Panc1 (cell line): ENCODE measurements at regions not wholly inside any gene's neighbourhood (a gene's known extent, or its start where the extent isn't known, plus 50 kb on each side); places are given as distances from the start of the nearest gene placed in this dataset.

Experiments
- POLR2AphosphoS5 ChIP-seq: IDR thresholded peaks from 2 replicates; pipeline ENCODE4 v1.6.1; 2012; ENCODE audit warnings: mild to moderate bottlenecking, low read depth, low read length, moderate library complexity
- TF ChIP-seq, protein P1 (sequence below): fragments of 450-650 bp; IDR thresholded peaks from 2 replicates; pipeline ENCODE4 v1.5.1; 2017; ENCODE audit warnings: mild to moderate bottlenecking

DNA sequence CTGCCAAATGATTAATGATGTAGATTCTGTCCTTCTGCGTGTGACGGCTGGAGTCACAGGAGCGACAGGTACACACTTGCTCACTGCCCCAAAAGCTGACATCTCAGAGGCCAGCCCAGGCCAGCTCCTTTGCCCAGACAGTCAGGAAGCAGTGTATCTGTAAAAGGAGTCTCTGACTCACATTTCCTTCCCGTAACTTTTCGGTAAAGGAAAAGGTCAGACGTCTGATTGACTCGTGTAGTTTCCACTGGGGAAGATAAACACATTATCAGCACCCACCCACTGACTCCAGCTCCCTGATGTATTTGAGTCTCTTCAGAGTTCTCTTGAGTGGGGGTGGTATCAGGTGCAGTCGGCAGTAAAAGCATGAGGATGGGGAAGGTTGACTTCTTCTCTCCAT lies 64.4 kb upstream of the WWC1 start:
- TF ChIP-seq, protein P1, sequence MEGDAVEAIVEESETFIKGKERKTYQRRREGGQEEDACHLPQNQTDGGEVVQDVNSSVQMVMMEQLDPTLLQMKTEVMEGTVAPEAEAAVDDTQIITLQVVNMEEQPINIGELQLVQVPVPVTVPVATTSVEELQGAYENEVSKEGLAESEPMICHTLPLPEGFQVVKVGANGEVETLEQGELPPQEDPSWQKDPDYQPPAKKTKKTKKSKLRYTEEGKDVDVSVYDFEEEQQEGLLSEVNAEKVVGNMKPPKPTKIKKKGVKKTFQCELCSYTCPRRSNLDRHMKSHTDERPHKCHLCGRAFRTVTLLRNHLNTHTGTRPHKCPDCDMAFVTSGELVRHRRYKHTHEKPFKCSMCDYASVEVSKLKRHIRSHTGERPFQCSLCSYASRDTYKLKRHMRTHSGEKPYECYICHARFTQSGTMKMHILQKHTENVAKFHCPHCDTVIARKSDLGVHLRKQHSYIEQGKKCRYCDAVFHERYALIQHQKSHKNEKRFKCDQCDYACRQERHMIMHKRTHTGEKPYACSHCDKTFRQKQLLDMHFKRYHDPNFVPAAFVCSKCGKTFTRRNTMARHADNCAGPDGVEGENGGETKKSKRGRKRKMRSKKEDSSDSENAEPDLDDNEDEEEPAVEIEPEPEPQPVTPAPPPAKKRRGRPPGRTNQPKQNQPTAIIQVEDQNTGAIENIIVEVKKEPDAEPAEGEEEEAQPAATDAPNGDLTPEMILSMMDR, result no peak
- TF ChIP-seq POLR2AphosphoS5, result no peak
